DND-41 (cell line): ENCODE measurements at regions not wholly inside any gene's neighbourhood (a gene's known extent, or its start where the extent isn't known, plus 50 kb on each side); places are given as distances from the start of the nearest gene placed in this dataset.

Experiments used
- ATAC-seq: fragments of 200-7000 bp; cut with Tn5 transposase; 3 replicates; pipeline ENCODE4 v1.9.1; 2021; ENCODE audit warnings: low read depth; ENCODE audit not compliant: insufficient read depth
- DNase-seq: peaks from one replicate; pipeline ENCODE4 v3.0.0-alpha.2; 2020
- H2AFZ ChIP-seq: 2 replicates; pipeline ENCODE4 v1.6.0; 2012; ENCODE audit warnings: low read depth, low read length
- H3K27ac ChIP-seq: 2 replicates; pipeline ENCODE4 v1.5.1; 2012; ENCODE audit warnings: low read length, inconsistent platforms
- H3K27me3 ChIP-seq: fragments of 200-600 bp; sonication (generic); 2 replicates; pipeline ENCODE4 v1.6.0; 2012; ENCODE audit warnings: low read length, mild to moderate bottlenecking, inconsistent platforms; ENCODE audit not compliant: insufficient read depth, poor library complexity
- H3K36me3 ChIP-seq: 2 replicates; pipeline ENCODE4 v1.5.1; 2012; ENCODE audit warnings: low read length, inconsistent platforms; ENCODE audit not compliant: insufficient read depth
- H3K4me1 ChIP-seq: 2 replicates; pipeline ENCODE4 v1.5.1; 2012; ENCODE audit warnings: mild to moderate bottlenecking, low read length; ENCODE audit not compliant: insufficient read depth
- H3K4me2 ChIP-seq: 2 replicates; pipeline ENCODE4 v1.6.0; 2012; ENCODE audit warnings: mild to moderate bottlenecking, moderate library complexity, low read length, inconsistent platforms; ENCODE audit not compliant: insufficient read depth
- H3K4me3 ChIP-seq, 2 experiments: fragments of 200-600 bp in 1 of 2; shearing (Covaris generic) in 1 of 2; 2 replicates each; pipeline ENCODE4 v1.5.1; 2012 to 2016; ENCODE audit warnings: inconsistent platforms in 2 of 2, low read length in 2 of 2, mild to moderate bottlenecking in 2 of 2, low read depth in 1 of 2, moderate library complexity in 1 of 2
- H3K79me2 ChIP-seq: 2 replicates; pipeline ENCODE4 v1.6.0; 2012; ENCODE audit warnings: low read length, inconsistent platforms; ENCODE audit not compliant: insufficient read depth
- H3K9ac ChIP-seq: 2 replicates; pipeline ENCODE4 v1.6.0; 2012; ENCODE audit warnings: low read depth, mild to moderate bottlenecking, inconsistent platforms, low read length, moderate library complexity
- H3K9me3 ChIP-seq: 2 replicates; pipeline ENCODE4 v1.5.1; 2012; ENCODE audit warnings: low read length, moderate library complexity, mild to moderate bottlenecking, inconsistent platforms; ENCODE audit not compliant: insufficient read depth, severe bottlenecking
- H4K20me1 ChIP-seq: 2 replicates; pipeline ENCODE4 v1.6.0; 2012; ENCODE audit warnings: low read length; ENCODE audit not compliant: insufficient read depth
- EZH2 ChIP-seq: IDR thresholded peaks from 3 replicates; pipeline ENCODE4 v1.6.1; 2012; ENCODE audit warnings: borderline replicate concordance, low read depth, mild to moderate bottlenecking, moderate library complexity, low read length, inconsistent platforms; ENCODE audit not compliant: severe bottlenecking
- TF ChIP-seq, protein P1 (sequence below): IDR thresholded peaks from 2 replicates; pipeline ENCODE4 v1.5.1; 2012; ENCODE audit warnings: borderline replicate concordance, low read length, moderate library complexity, mild to moderate bottlenecking; ENCODE audit not compliant: poor library complexity, severe bottlenecking; ENCODE audit errors: extremely low read depth

DNA sequence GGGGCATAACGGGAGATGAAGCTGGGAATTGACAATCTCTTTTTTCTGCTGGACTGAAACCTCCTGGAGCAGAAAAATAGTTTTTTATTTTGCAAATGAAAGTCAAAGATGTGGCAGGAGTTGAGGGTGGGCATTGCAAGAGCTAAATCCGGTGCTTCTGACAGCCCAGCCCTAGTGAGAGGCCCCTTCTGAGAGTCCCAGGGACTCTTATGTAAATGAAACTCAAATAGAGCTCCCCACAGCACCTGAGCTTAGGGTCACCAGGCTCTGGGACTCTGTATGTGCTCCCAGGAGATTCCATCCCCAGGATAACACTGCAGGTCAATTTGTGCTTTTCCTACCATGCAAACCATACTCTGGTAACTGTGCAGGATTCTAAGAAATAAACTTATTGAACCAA lies 192.8 kb downstream of the ANKRD30B start:
- Histone ChIP-seq H3K27me3 (no peaks in the 10 kb centered on the region), H3K36me3 (no peaks in the 10 kb centered on the region), H3K79me2 (no peaks in the 10 kb centered on the region), H3K9me3 (no peaks in the 10 kb centered on the region), H4K20me1 (no peaks in the 10 kb centered on the region), H2AFZ (no peak overlapping the region), H3K4me1 (no peaks in the 10 kb centered on the region), H3K27ac (no peak overlapping the region), H3K4me2 (no peak overlapping the region), H3K4me3 (no peak overlapping the region), H3K9ac (no peak overlapping the region)
- no peak for DNase-seq
- no peak for TF ChIP-seq EZH2
- TF ChIP-seq, protein P1, sequence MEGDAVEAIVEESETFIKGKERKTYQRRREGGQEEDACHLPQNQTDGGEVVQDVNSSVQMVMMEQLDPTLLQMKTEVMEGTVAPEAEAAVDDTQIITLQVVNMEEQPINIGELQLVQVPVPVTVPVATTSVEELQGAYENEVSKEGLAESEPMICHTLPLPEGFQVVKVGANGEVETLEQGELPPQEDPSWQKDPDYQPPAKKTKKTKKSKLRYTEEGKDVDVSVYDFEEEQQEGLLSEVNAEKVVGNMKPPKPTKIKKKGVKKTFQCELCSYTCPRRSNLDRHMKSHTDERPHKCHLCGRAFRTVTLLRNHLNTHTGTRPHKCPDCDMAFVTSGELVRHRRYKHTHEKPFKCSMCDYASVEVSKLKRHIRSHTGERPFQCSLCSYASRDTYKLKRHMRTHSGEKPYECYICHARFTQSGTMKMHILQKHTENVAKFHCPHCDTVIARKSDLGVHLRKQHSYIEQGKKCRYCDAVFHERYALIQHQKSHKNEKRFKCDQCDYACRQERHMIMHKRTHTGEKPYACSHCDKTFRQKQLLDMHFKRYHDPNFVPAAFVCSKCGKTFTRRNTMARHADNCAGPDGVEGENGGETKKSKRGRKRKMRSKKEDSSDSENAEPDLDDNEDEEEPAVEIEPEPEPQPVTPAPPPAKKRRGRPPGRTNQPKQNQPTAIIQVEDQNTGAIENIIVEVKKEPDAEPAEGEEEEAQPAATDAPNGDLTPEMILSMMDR = no peak
- ATAC-seq = no peak

DNA sequence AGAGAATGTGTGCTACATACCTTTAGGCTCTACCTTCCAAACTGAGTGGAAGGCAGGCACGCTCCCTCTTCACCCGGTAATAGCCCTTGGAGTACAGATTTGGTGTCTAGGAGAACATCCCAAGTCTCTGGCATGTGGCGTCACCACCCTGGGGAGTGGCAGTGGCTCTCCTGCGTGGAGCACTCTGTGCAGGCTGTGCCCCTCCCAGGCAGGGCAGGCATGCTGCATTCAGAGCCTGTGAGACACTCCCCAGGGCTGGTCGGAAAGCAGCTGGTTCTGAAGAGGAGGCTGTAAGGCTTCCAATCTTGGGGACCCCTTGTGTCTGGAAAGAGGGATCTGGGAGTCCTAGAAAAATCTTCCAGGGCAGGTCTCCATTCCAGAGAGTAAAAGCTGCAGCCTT lies 193.3 kb downstream of the ANKRD30B start:
- ATAC-seq (no peak), DNase-seq (no peak)
- no peak overlapping the region for H3K9ac ChIP-seq
- no peaks in the 10 kb centered on the region for H3K4me1 ChIP-seq
- no peak overlapping the region for H2AFZ ChIP-seq
- no peaks in the 10 kb centered on the region for H3K27me3 ChIP-seq
- H4K20me1 ChIP-seq = no peaks in the 10 kb centered on the region
- TF ChIP-seq EZH2 = no peak
- TF ChIP-seq, protein P1 = no peak
- no peak overlapping the region for H3K4me2 ChIP-seq
- H3K4me3 ChIP-seq = no peak overlapping the region
- H3K27ac ChIP-seq = no peak overlapping the region
- no peaks in the 10 kb centered on the region for H3K36me3 ChIP-seq
- no peaks in the 10 kb centered on the region for H3K9me3 ChIP-seq
- no peaks in the 10 kb centered on the region for H3K79me2 ChIP-seq

DNA sequence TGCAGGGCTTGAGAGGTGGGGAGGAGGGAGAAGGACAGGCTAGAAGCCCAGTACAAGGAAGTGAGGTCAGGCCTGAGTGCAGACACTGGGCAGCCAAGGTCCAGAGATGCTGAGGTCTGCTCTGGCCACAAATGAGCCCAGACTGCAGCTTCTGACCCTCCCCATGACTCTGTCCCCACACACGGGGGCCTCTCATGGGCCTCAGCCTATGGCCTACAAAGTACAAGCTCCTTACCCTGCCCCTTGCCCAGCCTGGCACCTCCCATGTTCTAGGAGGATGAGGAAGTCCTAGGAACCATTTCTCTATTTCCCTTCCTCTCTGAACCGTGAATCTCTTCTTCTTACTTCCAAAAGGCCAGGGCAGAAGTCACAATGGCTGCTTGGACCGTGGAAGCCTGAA lies 193.8 kb downstream of the ANKRD30B start:
- TF ChIP-seq, protein P1 = no peak
- no peak for TF ChIP-seq EZH2
- ATAC-seq (no peak), DNase-seq (no peak)
- no peaks in the 10 kb centered on the region for H3K27me3 ChIP-seq
- H3K9ac ChIP-seq = no peak overlapping the region
- no peaks in the 10 kb centered on the region for H3K9me3 ChIP-seq
- H4K20me1 ChIP-seq = no peaks in the 10 kb centered on the region
- H3K4me2 ChIP-seq = no peak overlapping the region
- H3K4me3 ChIP-seq = no peak overlapping the region
- H3K4me1 ChIP-seq = no peaks in the 10 kb centered on the region
- H3K36me3 ChIP-seq = no peaks in the 10 kb centered on the region
- H2AFZ ChIP-seq = no peak overlapping the region
- H3K79me2 ChIP-seq = no peaks in the 10 kb centered on the region
- no peak overlapping the region for H3K27ac ChIP-seq

DNA sequence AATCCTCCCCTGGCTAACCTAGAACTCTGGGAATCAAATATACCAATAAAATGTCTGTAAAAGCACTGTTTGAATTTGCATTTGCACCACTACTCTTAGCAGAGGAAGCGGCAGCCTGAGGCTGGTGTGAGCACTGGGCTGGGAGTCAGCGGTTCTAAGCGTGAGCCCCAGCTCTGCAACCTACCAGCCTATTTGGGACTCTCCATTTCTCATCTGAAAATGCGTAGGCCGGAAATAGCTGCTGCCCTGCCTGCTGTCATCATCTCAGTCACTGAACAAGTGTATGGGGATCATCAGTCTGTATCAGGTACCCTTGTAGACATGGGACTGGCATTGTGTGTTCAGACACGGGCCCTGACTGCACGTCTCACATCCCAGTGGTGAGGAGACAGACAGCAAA lies 194.3 kb downstream of the ANKRD30B start:
- H3K27ac ChIP-seq = no peak overlapping the region
- no peaks in the 10 kb centered on the region for H4K20me1 ChIP-seq
- H2AFZ ChIP-seq = no peak overlapping the region
- H3K9ac ChIP-seq = no peak overlapping the region
- no peak for ATAC-seq
- no peak overlapping the region for H3K4me2 ChIP-seq
- H3K27me3 ChIP-seq = no peaks in the 10 kb centered on the region
- DNase-seq = no peak
- no peaks in the 10 kb centered on the region for H3K4me1 ChIP-seq
- H3K4me3 ChIP-seq = no peak overlapping the region
- TF ChIP-seq, protein P1 = no peak
- no peak for TF ChIP-seq EZH2
- H3K79me2 ChIP-seq = no peaks in the 10 kb centered on the region
- no peaks in the 10 kb centered on the region for H3K9me3 ChIP-seq
- no peaks in the 10 kb centered on the region for H3K36me3 ChIP-seq
